ENCODE measurements at regions not wholly inside any gene's neighbourhood (a gene's known extent, or its start where the extent isn't known, plus 50 kb on each side); places are given as distances from the start of the nearest gene placed in this dataset.

- no peak for DNase-seq (ENCODE audit: low read depth)
These were observed 655.2 kb downstream of the EPHA4 start for GRCh38 chr2:220916931-220917330.

- DNase-seq (ENCODE audit: low read depth), result peak; percentile 6
These were observed 641.6 kb downstream of the EPHA4 start for GRCh38 chr2:220930271-220931076.

- DNase-seq (ENCODE audit: low read depth), result no peak
These were observed 640.6 kb downstream of the EPHA4 start for GRCh38 chr2:220931491-220931890.

- DNase-seq (ENCODE audit: low read depth), result no peak
These were observed 640.1 kb downstream of the EPHA4 start for GRCh38 chr2:220932041-220932440.

GRCh38 chr2:220935789-220936321, 636.2 kb downstream of the EPHA4 start:
- no peak for DNase-seq (ENCODE audit: low read depth)

- no peak for DNase-seq (ENCODE audit: low read depth)
These were observed 635.4 kb downstream of the EPHA4 start for GRCh38 chr2:220936641-220937197.

- DNase-seq (ENCODE audit: low read depth), result no peak
These were observed 634.9 kb downstream of the EPHA4 start for GRCh38 chr2:220937245-220937644.

GRCh38 chr2:220940646-220941045, 631.5 kb downstream of the EPHA4 start:
- DNase-seq (ENCODE audit: low read depth), result no peak

- no peak for DNase-seq (ENCODE audit: low read depth)
These were observed 630.4 kb downstream of the EPHA4 start for GRCh38 chr2:220941683-220942082.

GRCh38 chr2:220946552-220946951, 625.6 kb downstream of the EPHA4 start:
- peak; percentile 21 for DNase-seq (ENCODE audit: low read depth)

GRCh38 chr2:220948579-220948978, 623.5 kb downstream of the EPHA4 start:
- DNase-seq (ENCODE audit: low read depth), result no peak

GRCh38 chr2:220949466-220949865, 622.6 kb downstream of the EPHA4 start:
- DNase-seq (ENCODE audit: low read depth), result no peak

- DNase-seq (ENCODE audit: low read depth), result no peak
These were observed 616.3 kb downstream of the EPHA4 start for GRCh38 chr2:220955776-220956175.

GRCh38 chr2:220956429-220956828, 615.7 kb downstream of the EPHA4 start:
- no peak for DNase-seq (ENCODE audit: low read depth)

- no peak for DNase-seq (ENCODE audit: low read depth)
These were observed 612.7 kb downstream of the EPHA4 start for GRCh38 chr2:220959391-220959802.

- DNase-seq (ENCODE audit: low read depth), result no peak
These were observed 610.8 kb downstream of the EPHA4 start for GRCh38 chr2:220961143-220961860.

GRCh38 chr2:220962556-220962955, 609.5 kb downstream of the EPHA4 start:
- DNase-seq (ENCODE audit: low read depth), result peak; percentile 59

- no peak for DNase-seq (ENCODE audit: low read depth)
These were observed 609.0 kb downstream of the EPHA4 start for GRCh38 chr2:220963076-220963475.

GRCh38 chr2:220963930-220964329, 608.2 kb downstream of the EPHA4 start:
- DNase-seq (ENCODE audit: low read depth), result no peak

- DNase-seq (ENCODE audit: low read depth), result peak; percentile 86
These were observed 605.5 kb downstream of the EPHA4 start for GRCh38 chr2:220966636-220967035.

- peak; percentile 19 for DNase-seq (ENCODE audit: low read depth)
These were observed 602.8 kb downstream of the EPHA4 start for GRCh38 chr2:220969348-220969747.

- DNase-seq (ENCODE audit: low read depth), result no peak
These were observed 591.0 kb downstream of the EPHA4 start for GRCh38 chr2:220980966-220981675.

All from amniotic epithelial cell (primary cell).